ENCODE measurements at regions not wholly inside any gene's neighbourhood (a gene's known extent, or its start where the extent isn't known, plus 50 kb on each side); places are given as distances from the start of the nearest gene placed in this dataset.

DNA sequence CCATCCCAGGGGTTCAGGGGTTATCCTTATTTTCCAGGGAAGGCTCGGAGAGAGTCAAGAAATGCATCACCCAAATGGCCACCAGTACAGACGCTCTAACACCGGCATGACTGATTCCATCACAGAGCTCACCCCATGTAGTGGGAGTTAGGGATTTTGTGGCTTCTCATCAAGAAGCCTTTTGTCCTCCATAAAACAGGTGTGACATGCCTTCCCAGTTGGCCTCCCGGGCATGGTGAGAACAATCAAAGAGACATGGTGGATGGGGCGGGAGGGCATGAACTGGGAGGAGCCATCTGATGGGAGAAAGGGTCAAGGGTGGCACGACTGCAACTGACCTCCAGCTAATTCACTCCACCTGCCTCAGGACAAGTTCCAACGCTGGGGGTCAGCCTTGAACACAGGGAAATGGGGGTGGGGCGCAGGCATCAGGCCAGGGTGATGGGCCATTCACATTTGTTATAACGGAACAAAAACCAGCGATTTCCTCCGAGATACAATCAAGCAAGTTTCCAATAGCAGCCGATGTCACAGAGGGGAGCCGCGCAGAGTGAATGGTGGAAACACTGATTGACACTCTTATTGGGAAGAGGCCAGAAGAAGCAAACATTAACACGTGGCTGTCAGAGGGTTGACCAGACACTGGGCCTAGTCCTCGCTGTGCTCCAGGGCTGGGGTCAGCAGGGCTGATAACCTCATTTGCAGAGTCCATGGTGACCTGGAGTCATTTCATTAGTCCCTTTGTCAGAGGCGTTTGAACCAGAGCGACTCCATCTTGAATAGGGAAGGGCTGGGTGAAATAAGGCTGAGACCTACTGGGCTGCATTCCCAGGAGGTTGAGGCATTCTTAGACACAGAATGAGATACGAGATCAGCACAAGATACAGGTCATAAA, 80.5 kb upstream of the HPCAL1 start (continued):
- TF ChIP-seq, protein P1, sequence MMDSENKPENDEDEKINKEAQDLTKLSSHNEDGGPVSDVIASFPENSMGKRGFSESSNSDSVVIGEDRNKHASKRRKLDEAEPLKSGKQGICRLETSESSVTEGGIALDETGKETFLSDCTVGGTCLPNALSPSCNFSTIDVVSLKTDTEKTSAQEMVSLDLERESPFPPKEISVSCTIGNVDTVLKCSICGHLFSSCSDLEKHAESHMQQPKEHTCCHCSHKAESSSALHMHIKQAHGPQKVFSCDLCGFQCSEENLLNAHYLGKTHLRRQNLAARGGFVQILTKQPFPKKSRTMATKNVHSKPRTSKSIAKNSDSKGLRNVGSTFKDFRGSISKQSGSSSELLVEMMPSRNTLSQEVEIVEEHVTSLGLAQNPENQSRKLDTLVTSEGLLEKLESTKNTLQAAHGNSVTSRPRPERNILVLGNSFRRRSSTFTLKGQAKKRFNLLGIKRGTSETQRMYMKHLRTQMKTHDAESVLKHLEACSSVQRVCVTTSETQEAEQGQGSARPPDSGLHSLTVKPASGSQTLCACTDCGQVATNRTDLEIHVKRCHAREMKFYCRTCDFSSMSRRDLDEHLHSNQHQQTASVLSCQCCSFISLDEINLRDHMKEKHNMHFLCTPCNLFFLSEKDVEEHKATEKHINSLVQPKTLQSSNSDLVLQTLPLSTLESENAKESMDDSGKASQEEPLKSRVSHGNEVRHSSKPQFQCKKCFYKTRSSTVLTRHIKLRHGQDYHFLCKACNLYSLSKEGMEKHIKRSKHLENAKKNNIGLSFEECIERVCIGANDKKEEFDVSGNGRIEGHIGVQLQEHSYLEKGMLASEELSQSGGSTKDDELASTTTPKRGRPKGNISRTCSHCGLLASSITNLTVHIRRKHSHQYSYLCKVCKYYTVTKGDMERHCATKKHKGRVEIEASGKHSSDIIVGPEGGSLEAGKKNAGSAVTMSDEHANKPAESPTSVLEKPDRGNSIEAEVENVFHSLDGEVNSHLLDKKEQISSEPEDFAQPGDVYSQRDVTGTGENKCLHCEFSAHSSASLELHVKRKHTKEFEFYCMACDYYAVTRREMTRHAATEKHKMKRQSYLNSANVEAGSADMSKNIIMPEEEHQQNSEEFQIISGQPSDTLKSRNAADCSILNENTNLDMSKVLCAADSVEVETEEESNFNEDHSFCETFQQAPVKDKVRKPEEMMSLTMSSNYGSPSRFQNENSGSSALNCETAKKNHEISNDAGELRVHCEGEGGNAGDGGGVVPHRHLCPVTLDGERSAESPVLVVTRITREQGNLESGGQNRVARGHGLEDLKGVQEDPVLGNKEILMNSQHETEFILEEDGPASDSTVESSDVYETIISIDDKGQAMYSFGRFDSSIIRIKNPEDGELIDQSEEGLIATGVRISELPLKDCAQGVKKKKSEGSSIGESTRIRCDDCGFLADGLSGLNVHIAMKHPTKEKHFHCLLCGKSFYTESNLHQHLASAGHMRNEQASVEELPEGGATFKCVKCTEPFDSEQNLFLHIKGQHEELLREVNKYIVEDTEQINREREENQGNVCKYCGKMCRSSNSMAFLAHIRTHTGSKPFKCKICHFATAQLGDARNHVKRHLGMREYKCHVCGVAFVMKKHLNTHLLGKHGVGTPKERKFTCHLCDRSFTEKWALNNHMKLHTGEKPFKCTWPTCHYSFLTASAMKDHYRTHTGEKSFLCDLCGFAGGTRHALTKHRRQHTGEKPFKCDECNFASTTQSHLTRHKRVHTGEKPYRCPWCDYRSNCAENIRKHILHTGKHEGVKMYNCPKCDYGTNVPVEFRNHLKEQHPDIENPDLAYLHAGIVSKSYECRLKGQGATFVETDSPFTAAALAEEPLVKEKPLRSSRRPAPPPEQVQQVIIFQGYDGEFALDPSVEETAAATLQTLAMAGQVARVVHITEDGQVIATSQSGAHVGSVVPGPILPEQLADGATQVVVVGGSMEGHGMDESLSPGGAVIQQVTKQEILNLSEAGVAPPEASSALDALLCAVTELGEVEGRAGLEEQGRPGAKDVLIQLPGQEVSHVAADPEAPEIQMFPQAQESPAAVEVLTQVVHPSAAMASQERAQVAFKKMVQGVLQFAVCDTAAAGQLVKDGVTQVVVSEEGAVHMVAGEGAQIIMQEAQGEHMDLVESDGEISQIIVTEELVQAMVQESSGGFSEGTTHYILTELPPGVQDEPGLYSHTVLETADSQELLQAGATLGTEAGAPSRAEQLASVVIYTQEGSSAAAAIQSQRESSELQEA (IDR thresholded peaks at IDR 0.05; ENCODE audit: low read depth) = no peak
- TF ChIP-seq SMAD4 (CRISPR knock-in tag; conservative IDR thresholded peaks at IDR 0.05) = peak; percentile 70
- TF ChIP-seq L3MBTL2 (IDR thresholded peaks at IDR 0.05) = 0 out of 2 replicates have a peak, but pooled peaks have one; percentile 23
- TF ChIP-seq NR2C1 (IDR thresholded peaks at IDR 0.05) = no peak
- TF ChIP-seq NR2C1 (tag; IDR thresholded peaks at IDR 0.05) = peak; percentile 82
- TF ChIP-seq MECOM (CRISPR knock-in tag; IDR thresholded peaks at IDR 0.05) = peak; percentile 53; the same call in 1 of the 2 replicates
- peak; percentile 73 for TF ChIP-seq DMBX1 (CRISPR knock-in tag; IDR thresholded peaks at IDR 0.05; ENCODE audit: borderline replicate concordance)
- TF ChIP-seq, protein P2, sequence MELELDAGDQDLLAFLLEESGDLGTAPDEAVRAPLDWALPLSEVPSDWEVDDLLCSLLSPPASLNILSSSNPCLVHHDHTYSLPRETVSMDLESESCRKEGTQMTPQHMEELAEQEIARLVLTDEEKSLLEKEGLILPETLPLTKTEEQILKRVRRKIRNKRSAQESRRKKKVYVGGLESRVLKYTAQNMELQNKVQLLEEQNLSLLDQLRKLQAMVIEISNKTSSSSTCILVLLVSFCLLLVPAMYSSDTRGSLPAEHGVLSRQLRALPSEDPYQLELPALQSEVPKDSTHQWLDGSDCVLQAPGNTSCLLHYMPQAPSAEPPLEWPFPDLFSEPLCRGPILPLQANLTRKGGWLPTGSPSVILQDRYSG (tag; conservative IDR thresholded peaks at IDR 0.05; ENCODE audit: low read depth) = peak; percentile 94
- peak; percentile 80 for TF ChIP-seq BACH1 (tag; IDR thresholded peaks at IDR 0.05)
- 0 out of 2 replicates have a peak, but pooled peaks have one; percentile 11 for TF ChIP-seq OTX1 (CRISPR knock-in tag; IDR thresholded peaks at IDR 0.05)
- TF ChIP-seq SMAD3 (CRISPR knock-in tag; conservative IDR thresholded peaks at IDR 0.05) = peak; percentile 83; the same call in 1 of the 2 replicates
- 0 out of 2 replicates have a peak, but pooled peaks have one; percentile 55 for TF ChIP-seq KLF1 (tag; IDR thresholded peaks at IDR 0.05)
- no peak for TF ChIP-seq BDP1 (IDR thresholded peaks at IDR 0.05; ENCODE audit: insufficient read depth, insufficient read length)
- TF ChIP-seq ZNF644 (tag; IDR thresholded peaks at IDR 0.05; ENCODE audit: low read depth) = 0 out of 2 replicates have a peak, but pooled peaks have one; percentile 38
- TF ChIP-seq MYC (IDR thresholded peaks at IDR 0.05; ENCODE audit: low read depth, low read length) = no peak
- TF ChIP-seq MYC (CRISPR knock-in tag; IDR thresholded peaks at IDR 0.05; ENCODE audit: borderline replicate concordance, low read depth) = no peak
- peak; percentile 74; the same call in 1 of the 2 replicates for TF ChIP-seq ZNF583 (CRISPR knock-in tag; IDR thresholded peaks at IDR 0.05)

Data from K562 (cell line).